Pons (tissue), 1 donor: ENCODE measurements at regions not wholly inside any gene's neighbourhood (a gene's known extent, or its start where the extent isn't known, plus 50 kb on each side); places are given as distances from the start of the nearest gene placed in this dataset.
"Not testable (repeated sequence)": the region's sequence is repeated elsewhere in the genome, so short reads cannot be mapped to it uniquely, and the experiment has no call there.

Experiments
- DNase-seq: peaks from one replicate; pipeline ENCODE4 v3.0.0-alpha.2; 2016; ENCODE audit warnings: low spot score

- DNase-seq: no peak
These were observed 119.0 kb downstream of the JRKL start for GRCh38 chr11:96508861-96509260.

- no peak for DNase-seq
These were observed 131.1 kb downstream of the JRKL start for GRCh38 chr11:96520939-96521338.

- no peak for DNase-seq
These were observed 133.8 kb downstream of the JRKL start for GRCh38 chr11:96523656-96524055.

- DNase-seq: no peak
These were observed 134.7 kb downstream of the JRKL start for GRCh38 chr11:96524475-96524874.

- DNase-seq: no peak
These were observed 140.7 kb downstream of the JRKL start for GRCh38 chr11:96530473-96530872.

- no peak for DNase-seq
These were observed 148.3 kb downstream of the JRKL start for GRCh38 chr11:96538104-96538503.

GRCh38 chr11:96538622-96539021 is 148.8 kb downstream of the JRKL start:
- DNase-seq: no peak

GRCh38 chr11:96540875-96541274 is 151.1 kb downstream of the JRKL start:
- DNase-seq: no peak

- DNase-seq: no peak
These were observed 153.4 kb downstream of the JRKL start for GRCh38 chr11:96543177-96543576.

- not testable (repeated sequence) for DNase-seq
These were observed 155.4 kb downstream of the JRKL start for GRCh38 chr11:96545192-96545591.

- DNase-seq: no peak
These were observed 161.3 kb downstream of the JRKL start for GRCh38 chr11:96551136-96551535.

GRCh38 chr11:96554236-96554820 is 164.5 kb downstream of the JRKL start:
- no peak for DNase-seq

GRCh38 chr11:96555826-96556225 is 166.0 kb downstream of the JRKL start:
- DNase-seq: not testable (repeated sequence)

GRCh38 chr11:96560727-96561126 is 170.9 kb downstream of the JRKL start:
- DNase-seq: not testable (repeated sequence)

GRCh38 chr11:96567176-96567575 is 177.4 kb downstream of the JRKL start:
- no peak for DNase-seq

- no peak for DNase-seq
These were observed 177.9 kb downstream of the JRKL start for GRCh38 chr11:96567667-96568066.

- no peak for DNase-seq
These were observed 186.6 kb downstream of the JRKL start for GRCh38 chr11:96576383-96576782.

GRCh38 chr11:96578379-96578778 is 188.6 kb downstream of the JRKL start:
- DNase-seq: no peak

GRCh38 chr11:96579656-96580055 is 189.8 kb downstream of the JRKL start:
- no peak for DNase-seq

GRCh38 chr11:96580476-96581040 is 190.7 kb downstream of the JRKL start:
- no peak for DNase-seq

- DNase-seq: not testable (repeated sequence)
These were observed 196.4 kb downstream of the JRKL start for GRCh38 chr11:96585944-96586880.

GRCh38 chr11:96588793-96589192 is 199.0 kb downstream of the JRKL start:
- DNase-seq: not testable (repeated sequence)

GRCh38 chr11:96595011-96595410 is 205.2 kb downstream of the JRKL start:
- no peak for DNase-seq
